Suprapubic skin (tissue), 4 donors: ENCODE measurements at regions not wholly inside any gene's neighbourhood (a gene's known extent, or its start where the extent isn't known, plus 50 kb on each side); places are given as distances from the start of the nearest gene placed in this dataset.

Experiments used
- DNase-seq, 2 donors: peaks; one replicate each; pipeline ENCODE4 v3.0.0-alpha.2; 2019; ENCODE audit warnings: low spot score in 2 of 2
- H3K27ac ChIP-seq: fragments of 200-600 bp; sonication (generic); one replicate; pipeline ENCODE4 v1.5.1; 2019
- H3K27me3 ChIP-seq: fragments of 200-600 bp; sonication (generic); one replicate; pipeline ENCODE4 v1.5.1; 2019
- H3K36me3 ChIP-seq: fragments of 200-600 bp; sonication (generic); one replicate; pipeline ENCODE4 v1.5.1; 2019
- H3K4me1 ChIP-seq: fragments of 200-600 bp; sonication (generic); one replicate; pipeline ENCODE4 v1.5.1; 2019
- H3K4me3 ChIP-seq: fragments of 200-600 bp; sonication (generic); one replicate; pipeline ENCODE4 v1.5.1; 2019; ENCODE audit warnings: mild to moderate bottlenecking
- H3K9me3 ChIP-seq: fragments of 200-600 bp; sonication (generic); one replicate; pipeline ENCODE4 v1.5.1; 2019
- CTCF ChIP-seq, 2 donors: fragments of 200-600 bp in 1 of 2; fragments of 450-650 bp in 1 of 2; sonication (generic) in 1 of 2; IDR thresholded peaks; one replicate each; pipeline ENCODE4 v1.5.1; 2016 to 2019; ENCODE audit warnings: antibody characterized with exemption in 2 of 2, mild to moderate bottlenecking in 1 of 2, moderate library complexity in 1 of 2
- EP300 ChIP-seq: sonication (generic); formaldehyde crosslinking; IDR thresholded peaks from one replicate; pipeline ENCODE4 v1.6.1; 2017; ENCODE audit warnings: antibody characterized with exemption
- POLR2A ChIP-seq, 2 donors: fragments of 450-650 bp; IDR thresholded peaks; one replicate each; pipeline ENCODE4 v1.6.1; 2017; ENCODE audit warnings: antibody characterized with exemption in 2 of 2, mild to moderate bottlenecking in 2 of 2, moderate library complexity in 2 of 2
- POLR2AphosphoS5 ChIP-seq, 3 donors: sonication (generic); formaldehyde crosslinking; IDR thresholded peaks; one replicate each; pipeline ENCODE4 v1.6.1; 2017; ENCODE audit warnings: antibody characterized with exemption in 3 of 3
- WGBS: methylation state at CpG from one replicate; pipeline ENCODE4 v1.1.5; 2018; 5-methylcytosine and 5-hydroxymethylcytosine counted together

DNA sequence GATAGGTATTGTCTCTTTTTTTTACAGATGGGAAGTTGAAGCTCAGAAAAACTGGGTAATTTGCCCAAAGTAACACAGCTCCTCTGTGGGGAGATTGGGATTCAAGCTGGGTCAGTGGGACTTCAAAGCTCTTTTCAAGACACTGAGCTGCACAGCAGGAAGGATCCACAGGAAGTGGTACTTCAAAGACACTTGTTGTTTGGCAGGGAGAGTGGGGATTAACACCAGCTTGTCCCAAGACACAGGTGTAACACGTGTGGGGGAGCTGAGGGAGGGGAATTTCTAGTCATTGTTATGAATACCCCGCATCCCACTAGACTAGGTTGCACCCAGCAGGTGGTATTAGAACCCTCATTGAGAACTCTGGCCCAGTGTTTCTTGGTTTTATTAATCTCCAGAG, 116.0 kb downstream of the FOXB1 start:
- no peak for DNase-seq
- Histone ChIP-seq H3K27ac (no peak overlapping the region), H3K4me3 (no peak overlapping the region), H3K36me3 (no peaks in the 10 kb centered on the region), H3K4me1 (no peaks in the 10 kb centered on the region), H3K9me3 (no peaks in the 10 kb centered on the region), H3K27me3 (peaks cover 41% of the 10 kb centered on the region)
- TF ChIP-seq POLR2A (IDR thresholded peaks at IDR 0.05), result no peak
- no peak for TF ChIP-seq POLR2AphosphoS5 (IDR thresholded peaks at IDR 0.05)
- TF ChIP-seq CTCF (IDR thresholded peaks at IDR 0.05), result no peak
- TF ChIP-seq EP300, result no peak
- WGBS, result 53% methylated on average over 2 of the region's 2 CpGs

DNA sequence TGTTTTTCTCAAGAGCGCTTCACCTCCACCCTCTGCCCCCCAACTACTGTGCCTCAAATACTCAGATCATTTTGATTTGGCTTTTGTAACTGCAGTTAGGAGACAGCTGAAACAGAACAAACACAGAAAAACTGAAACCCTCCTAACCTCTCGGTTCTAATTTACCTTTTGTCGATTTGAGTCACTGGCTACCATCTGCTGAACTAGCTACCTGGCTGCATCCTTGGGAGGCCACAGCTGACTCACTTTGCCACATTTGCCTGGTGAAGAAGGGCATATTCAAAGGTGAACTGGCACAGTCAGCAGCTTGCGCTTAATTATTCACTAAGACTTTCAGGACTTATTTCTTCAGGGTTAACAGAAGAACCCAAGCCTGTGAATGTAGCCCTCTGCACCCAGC, 117.7 kb downstream of the FOXB1 start:
- TF ChIP-seq EP300 (no peak), POLR2A (IDR thresholded peaks at IDR 0.05) (no peak), POLR2AphosphoS5 (IDR thresholded peaks at IDR 0.05) (no peak), CTCF (IDR thresholded peaks at IDR 0.05) (no peak)
- no peak for DNase-seq
- peaks cover 31% of the 10 kb centered on the region for H3K27me3 ChIP-seq
- 93% methylated on average over 4 of the region's 4 CpGs for WGBS
- no peak overlapping the region for H3K27ac ChIP-seq
- H3K9me3 ChIP-seq, result no peaks in the 10 kb centered on the region
- H3K36me3 ChIP-seq, result no peaks in the 10 kb centered on the region
- no peak overlapping the region for H3K4me3 ChIP-seq
- H3K4me1 ChIP-seq, result peaks cover under 1% of the 10 kb centered on the region

GRCh38 chr15:60122691-60123090, 118.6 kb downstream of the FOXB1 start:
- no peak overlapping the region for H3K27ac ChIP-seq
- 94% methylated on average over 3 of the region's 3 CpGs for WGBS
- no peak overlapping the region for H3K4me3 ChIP-seq
- H3K4me1 ChIP-seq, result peaks cover 8% of the 10 kb centered on the region
- H3K36me3 ChIP-seq, result no peaks in the 10 kb centered on the region
- TF ChIP-seq POLR2AphosphoS5 (IDR thresholded peaks at IDR 0.05), result no peak
- H3K9me3 ChIP-seq, result no peaks in the 10 kb centered on the region
- no peak for DNase-seq
- peaks cover 28% of the 10 kb centered on the region for H3K27me3 ChIP-seq

DNA sequence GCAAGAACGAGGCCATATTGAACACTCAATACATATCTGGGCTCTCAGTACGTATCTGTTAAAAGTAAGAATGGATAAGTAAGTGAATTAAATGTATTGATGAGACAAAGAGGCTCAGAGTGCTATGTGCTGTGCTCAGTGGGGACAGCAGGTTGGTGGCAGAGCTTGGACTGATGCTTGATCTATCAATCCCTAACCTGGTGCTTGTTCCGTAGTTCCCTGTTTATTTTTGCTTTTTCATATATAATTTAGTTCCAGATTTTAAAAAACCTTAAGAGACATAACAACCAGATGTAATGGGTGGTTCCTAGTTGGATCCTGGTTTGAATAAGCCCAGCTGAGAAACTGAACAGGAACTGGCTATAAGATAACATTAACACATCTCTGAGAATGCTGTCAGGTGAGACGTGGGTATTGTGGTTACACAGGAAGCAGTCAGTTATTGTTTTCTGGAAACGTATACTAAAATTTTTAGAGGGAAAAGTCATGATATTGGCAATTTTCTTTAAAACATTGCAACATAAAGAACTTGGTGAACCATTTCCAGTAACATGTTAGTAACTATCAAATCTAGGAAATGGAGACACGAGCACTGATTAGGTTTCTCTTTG, 120.5 kb downstream of the FOXB1 start:
- TF ChIP-seq POLR2A (IDR thresholded peaks at IDR 0.05), result no peak
- TF ChIP-seq CTCF (IDR thresholded peaks at IDR 0.05), result no peak
- TF ChIP-seq EP300, result no peak
- TF ChIP-seq POLR2AphosphoS5 (IDR thresholded peaks at IDR 0.05), result no peak
- Histone ChIP-seq H3K27ac (no peak overlapping the region), H3K4me3 (no peak overlapping the region), H3K4me1 (peaks cover 13% of the 10 kb centered on the region), H3K9me3 (no peaks in the 10 kb centered on the region), H3K27me3 (peaks cover 10% of the 10 kb centered on the region), H3K36me3 (no peaks in the 10 kb centered on the region)
- WGBS, result 82% methylated on average over 6 of the region's 6 CpGs
- no peak for DNase-seq

DNA sequence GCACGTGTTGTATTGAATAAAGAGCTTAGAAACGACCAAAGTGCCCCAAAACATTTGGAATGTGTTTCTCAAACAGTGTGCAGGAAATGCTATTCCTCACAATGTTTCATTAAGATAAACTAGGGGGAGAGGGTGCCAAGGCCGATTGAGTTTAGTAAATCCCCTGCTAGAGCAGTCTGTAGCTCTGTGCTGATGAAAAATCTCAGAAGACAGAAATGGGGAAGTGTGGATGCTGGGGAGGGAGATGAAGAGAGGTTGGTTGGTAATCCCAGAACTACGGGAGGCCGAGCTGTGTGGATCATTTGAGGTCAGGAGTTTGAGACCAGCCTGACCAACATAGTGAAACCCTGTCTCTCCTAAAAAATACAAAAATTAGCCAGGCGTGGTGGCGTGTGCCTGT, 121.2 kb downstream of the FOXB1 start:
- 78% methylated on average over 7 of the region's 7 CpGs for WGBS
- H3K4me1 ChIP-seq, result peaks cover 13% of the 10 kb centered on the region
- no peak for DNase-seq
- no peak overlapping the region for H3K4me3 ChIP-seq
- TF ChIP-seq EP300, result no peak
- TF ChIP-seq CTCF (IDR thresholded peaks at IDR 0.05), result no peak
- TF ChIP-seq POLR2AphosphoS5 (IDR thresholded peaks at IDR 0.05), result no peak
- no peak for TF ChIP-seq POLR2A (IDR thresholded peaks at IDR 0.05)
- H3K36me3 ChIP-seq, result no peaks in the 10 kb centered on the region
- H3K27ac ChIP-seq, result no peak overlapping the region
- peaks cover 2% of the 10 kb centered on the region for H3K27me3 ChIP-seq
- H3K9me3 ChIP-seq, result no peaks in the 10 kb centered on the region

DNA sequence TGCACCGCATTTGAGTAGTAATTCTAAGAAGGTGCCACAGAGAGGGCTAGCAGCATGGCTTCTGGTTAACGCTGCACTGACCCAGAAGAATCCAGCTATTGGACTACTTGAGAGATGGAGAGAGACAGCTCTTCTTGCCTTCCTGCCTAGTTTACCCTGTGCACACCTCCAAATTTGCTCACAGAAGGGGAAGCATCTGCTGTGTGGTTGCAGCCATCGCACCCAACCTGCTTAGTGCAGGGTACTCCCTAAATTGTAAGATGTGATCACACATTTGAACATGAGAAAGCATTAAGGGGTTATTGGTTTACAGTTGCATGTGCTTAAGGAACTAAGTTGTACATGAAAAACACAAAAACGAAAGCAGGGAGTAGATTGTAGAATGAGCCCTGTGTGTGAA, 122.1 kb downstream of the FOXB1 start:
- H3K4me1 ChIP-seq, result peaks cover 13% of the 10 kb centered on the region
- DNase-seq, result no peak
- no peak overlapping the region for H3K27ac ChIP-seq
- H3K9me3 ChIP-seq, result no peaks in the 10 kb centered on the region
- no peaks in the 10 kb centered on the region for H3K36me3 ChIP-seq
- H3K27me3 ChIP-seq, result no peaks in the 10 kb centered on the region
- 89% methylated on average over 4 of the region's 4 CpGs for WGBS
- H3K4me3 ChIP-seq, result no peak overlapping the region
- TF ChIP-seq CTCF (IDR thresholded peaks at IDR 0.05) (no peak), EP300 (no peak), POLR2A (IDR thresholded peaks at IDR 0.05) (no peak), POLR2AphosphoS5 (IDR thresholded peaks at IDR 0.05) (no peak)
